ENCODE measurements at regions not wholly inside any gene's neighbourhood (a gene's known extent, or its start where the extent isn't known, plus 50 kb on each side); places are given as distances from the start of the nearest gene placed in this dataset.

- Mint-ChIP-seq H3K27me3 (ENCODE audit: unreplicated experiment) (no peaks in the 10 kb centered on the region), H3K4me3 (ENCODE audit: low read depth, unreplicated experiment) (no peak overlapping the region), H3K9me3 (ENCODE audit: low read depth, unreplicated experiment) (no peaks in the 10 kb centered on the region), H3K27ac (ENCODE audit: unreplicated experiment) (no peak overlapping the region), H3K36me3 (ENCODE audit: insufficient read depth, unreplicated experiment) (no peaks in the 10 kb centered on the region), H3K4me1 (ENCODE audit: low read depth, unreplicated experiment) (no peaks in the 10 kb centered on the region)
- no peak for TF ChIP-seq CTCF (IDR thresholded peaks at IDR 0.05; ENCODE audit: unreplicated experiment)
- no TSS peak for BruUV-seq (replicated peaks)
- CTCF ChIA-PET: no interaction called here
- intact Hi-C loops (cut with micrococcal nuclease; ENCODE audit: unreplicated experiment): no loop called here
- DNase-seq: no peak
These were observed 461.9 kb upstream of the NUDT12 start for GRCh38 chr5:104024538-104024937.

- CTCF ChIA-PET: no interaction called here
- H3K27ac Mint-ChIP-seq (ENCODE audit: unreplicated experiment): no peak overlapping the region
- no TSS peak for BruUV-seq (replicated peaks)
- no peaks in the 10 kb centered on the region for H3K27me3 Mint-ChIP-seq (ENCODE audit: unreplicated experiment)
- peaks cover 2% of the 10 kb centered on the region for H3K9me3 Mint-ChIP-seq (ENCODE audit: low read depth, unreplicated experiment)
- TF ChIP-seq CTCF (IDR thresholded peaks at IDR 0.05; ENCODE audit: unreplicated experiment): no peak
- no peak overlapping the region for H3K4me3 Mint-ChIP-seq (ENCODE audit: low read depth, unreplicated experiment)
- no peaks in the 10 kb centered on the region for H3K4me1 Mint-ChIP-seq (ENCODE audit: low read depth, unreplicated experiment)
- no peak for DNase-seq
- intact Hi-C loops (cut with micrococcal nuclease; ENCODE audit: unreplicated experiment): no loop called here
- no peaks in the 10 kb centered on the region for H3K36me3 Mint-ChIP-seq (ENCODE audit: insufficient read depth, unreplicated experiment)
These were observed 461.1 kb upstream of the NUDT12 start for GRCh38 chr5:104023739-104024138.

- TF ChIP-seq CTCF (IDR thresholded peaks at IDR 0.05; ENCODE audit: unreplicated experiment): no peak
- CTCF ChIA-PET: no interaction called here
- H3K4me3 Mint-ChIP-seq (ENCODE audit: low read depth, unreplicated experiment): no peak overlapping the region
- H3K9me3 Mint-ChIP-seq (ENCODE audit: low read depth, unreplicated experiment): peaks cover 6% of the 10 kb centered on the region
- no peak overlapping the region for H3K27ac Mint-ChIP-seq (ENCODE audit: unreplicated experiment)
- no peaks in the 10 kb centered on the region for H3K36me3 Mint-ChIP-seq (ENCODE audit: insufficient read depth, unreplicated experiment)
- no peaks in the 10 kb centered on the region for H3K27me3 Mint-ChIP-seq (ENCODE audit: unreplicated experiment)
- H3K4me1 Mint-ChIP-seq (ENCODE audit: low read depth, unreplicated experiment): no peaks in the 10 kb centered on the region
- no TSS peak for BruUV-seq (replicated peaks)
- intact Hi-C loops (cut with micrococcal nuclease; ENCODE audit: unreplicated experiment): no loop called here
- no peak for DNase-seq
These were observed 457.4 kb upstream of the NUDT12 start for GRCh38 chr5:104019956-104020355.

GRCh38 chr5:104018299-104018698 lies 455.7 kb upstream of the NUDT12 start:
- CTCF ChIA-PET: no interaction called here
- Mint-ChIP-seq H3K27ac (ENCODE audit: unreplicated experiment) (no peak overlapping the region), H3K27me3 (ENCODE audit: unreplicated experiment) (no peaks in the 10 kb centered on the region), H3K9me3 (ENCODE audit: low read depth, unreplicated experiment) (peaks cover 6% of the 10 kb centered on the region), H3K4me1 (ENCODE audit: low read depth, unreplicated experiment) (no peaks in the 10 kb centered on the region), H3K4me3 (ENCODE audit: low read depth, unreplicated experiment) (no peak overlapping the region), H3K36me3 (ENCODE audit: insufficient read depth, unreplicated experiment) (no peaks in the 10 kb centered on the region)
- no TSS peak for BruUV-seq (replicated peaks)
- DNase-seq: no peak
- no peak for TF ChIP-seq CTCF (IDR thresholded peaks at IDR 0.05; ENCODE audit: unreplicated experiment)
- intact Hi-C loops (cut with micrococcal nuclease; ENCODE audit: unreplicated experiment): no loop called here

GRCh38 chr5:104016646-104017045 lies 454.1 kb upstream of the NUDT12 start:
- Mint-ChIP-seq H3K27me3 (ENCODE audit: unreplicated experiment) (no peaks in the 10 kb centered on the region), H3K4me1 (ENCODE audit: low read depth, unreplicated experiment) (peaks cover 3% of the 10 kb centered on the region), H3K27ac (ENCODE audit: unreplicated experiment) (no peak overlapping the region), H3K9me3 (ENCODE audit: low read depth, unreplicated experiment) (peaks cover 6% of the 10 kb centered on the region), H3K4me3 (ENCODE audit: low read depth, unreplicated experiment) (no peak overlapping the region), H3K36me3 (ENCODE audit: insufficient read depth, unreplicated experiment) (no peaks in the 10 kb centered on the region)
- BruUV-seq (replicated peaks): no TSS peak
- CTCF ChIA-PET: no interaction called here
- DNase-seq: no peak
- intact Hi-C loops (cut with micrococcal nuclease; ENCODE audit: unreplicated experiment): no loop called here
- TF ChIP-seq CTCF (IDR thresholded peaks at IDR 0.05; ENCODE audit: unreplicated experiment): no peak

All from Calu3 (cell line).